GM12891 (cell line): ENCODE measurements at regions not wholly inside any gene's neighbourhood (a gene's known extent, or its start where the extent isn't known, plus 50 kb on each side); places are given as distances from the start of the nearest gene placed in this dataset.
"Not testable (repeated sequence)": the region's sequence is repeated elsewhere in the genome, so short reads cannot be mapped to it uniquely, and the experiment has no call there.

Experiments used
- DNase-seq: peaks from one replicate; pipeline ENCODE4 v3.0.0; 2011; ENCODE audit warnings: low spot score; ENCODE audit not compliant: insufficient read length
- FAIRE-seq: peaks from 2 replicates; lab custom pipeline; 2011; peaks lifted over from hg19 to GRCh38; lab: Jason Lieb, UNC
- PAX5 ChIP-seq: IDR thresholded peaks from 2 replicates; pipeline ENCODE4 v1.6.1; 2011; ENCODE audit warnings: low read length, moderate library complexity, mild to moderate bottlenecking; ENCODE audit not compliant: insufficient read depth, severe bottlenecking
- POLR2A ChIP-seq: IDR thresholded peaks from 2 replicates; pipeline ENCODE4 v1.6.1; 2011; ENCODE audit warnings: low read depth, low read length, control low read depth
- POLR2AphosphoS5 ChIP-seq: IDR thresholded peaks from 2 replicates; pipeline ENCODE4 v1.6.1; 2011; ENCODE audit warnings: low read depth, low read length, control low read depth
- POU2F2 ChIP-seq: IDR thresholded peaks from 2 replicates; pipeline ENCODE4 v1.6.1; 2011; ENCODE audit warnings: low read depth, mild to moderate bottlenecking, control low read depth, low read length, moderate library complexity
- SPI1 ChIP-seq: IDR thresholded peaks from 2 replicates; pipeline ENCODE4 v1.6.1; 2011; ENCODE audit warnings: low read depth, low read length, control low read depth
- TAF1 ChIP-seq: IDR thresholded peaks from 2 replicates; pipeline ENCODE4 v1.6.1; 2011; ENCODE audit warnings: low read depth, low read length, control low read depth

DNA sequence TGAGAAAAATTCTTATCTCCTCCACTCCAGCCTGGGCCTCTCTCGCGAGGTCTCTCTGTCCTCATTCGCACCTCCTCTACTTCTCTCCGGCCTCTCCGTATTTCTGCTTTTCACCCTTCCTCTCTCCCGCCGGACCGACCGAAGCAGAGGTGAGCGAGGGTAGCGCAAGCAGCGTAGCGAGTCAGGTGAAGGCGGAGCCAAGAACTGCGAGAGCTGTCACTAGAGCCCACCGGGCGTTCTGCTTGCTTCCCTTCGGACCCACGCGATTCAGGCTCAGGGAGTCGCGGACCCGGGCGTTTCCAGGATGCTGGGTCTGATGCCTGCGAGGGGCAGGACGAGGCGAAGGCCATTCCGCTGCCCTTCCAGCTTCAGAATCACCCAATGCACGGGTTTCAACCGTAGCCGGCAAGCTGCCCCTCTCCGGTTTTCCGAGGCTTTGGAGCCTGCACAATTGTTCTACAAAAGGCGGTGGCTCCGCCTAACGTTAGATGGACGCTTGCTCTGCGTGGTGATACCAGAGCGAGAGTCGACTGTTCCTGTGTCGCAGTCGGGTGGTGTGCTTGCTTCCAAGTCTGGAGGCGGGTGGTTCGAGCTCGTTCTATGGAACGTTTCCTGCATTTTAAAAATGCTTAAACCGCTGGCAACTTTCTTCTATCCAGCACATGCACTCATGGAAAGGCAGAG, 310.2 kb downstream of the FAM72C start:
- DNase-seq, result no peak
- FAIRE-seq, result no peak
- TF ChIP-seq POU2F2, result no peak
- no peak for TF ChIP-seq TAF1
- no peak for TF ChIP-seq PAX5
- no peak for TF ChIP-seq POLR2A
- no peak for TF ChIP-seq POLR2AphosphoS5
- no peak for TF ChIP-seq SPI1

DNA sequence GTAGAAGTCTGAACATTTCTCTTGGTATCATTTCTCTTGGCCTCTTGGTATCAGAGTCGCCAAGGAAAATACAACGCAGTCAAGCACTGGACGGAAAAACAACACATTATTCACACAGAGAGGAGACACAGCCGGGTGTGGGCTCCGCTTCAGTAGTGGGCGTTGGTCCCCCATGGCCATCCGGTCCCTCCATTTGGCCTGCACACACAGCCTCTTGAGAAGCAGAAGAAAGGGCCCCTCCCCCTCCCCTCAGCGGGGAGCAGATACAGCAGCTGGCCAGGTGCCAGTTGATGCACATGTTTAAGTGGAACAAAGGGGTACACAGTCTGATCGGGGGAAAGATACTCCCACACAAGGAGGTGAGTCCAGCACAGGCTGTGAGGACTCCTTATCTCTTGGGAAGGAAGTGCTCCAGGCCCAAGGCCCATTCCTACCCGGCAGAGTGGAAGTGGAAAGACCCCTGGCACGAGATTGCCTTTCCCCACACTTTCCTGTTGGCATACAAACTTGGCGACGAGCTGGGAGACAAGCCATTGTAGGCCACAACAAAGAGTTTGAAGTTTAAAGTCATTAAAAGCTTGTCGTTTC, 311.3 kb downstream of the FAM72C start:
- DNase-seq (no peak), FAIRE-seq (no peak)
- no peak for TF ChIP-seq POLR2AphosphoS5
- no peak for TF ChIP-seq PAX5
- no peak for TF ChIP-seq TAF1
- no peak for TF ChIP-seq POU2F2
- no peak for TF ChIP-seq SPI1
- TF ChIP-seq POLR2A, result no peak

GRCh38 chr1:143653429-143653802, 318.4 kb downstream of the FAM72C start:
- TF ChIP-seq POLR2A (no peak), SPI1 (no peak), TAF1 (no peak), POLR2AphosphoS5 (no peak), POU2F2 (no peak), PAX5 (no peak)
- no peak for FAIRE-seq
- DNase-seq, result no peak

DNA sequence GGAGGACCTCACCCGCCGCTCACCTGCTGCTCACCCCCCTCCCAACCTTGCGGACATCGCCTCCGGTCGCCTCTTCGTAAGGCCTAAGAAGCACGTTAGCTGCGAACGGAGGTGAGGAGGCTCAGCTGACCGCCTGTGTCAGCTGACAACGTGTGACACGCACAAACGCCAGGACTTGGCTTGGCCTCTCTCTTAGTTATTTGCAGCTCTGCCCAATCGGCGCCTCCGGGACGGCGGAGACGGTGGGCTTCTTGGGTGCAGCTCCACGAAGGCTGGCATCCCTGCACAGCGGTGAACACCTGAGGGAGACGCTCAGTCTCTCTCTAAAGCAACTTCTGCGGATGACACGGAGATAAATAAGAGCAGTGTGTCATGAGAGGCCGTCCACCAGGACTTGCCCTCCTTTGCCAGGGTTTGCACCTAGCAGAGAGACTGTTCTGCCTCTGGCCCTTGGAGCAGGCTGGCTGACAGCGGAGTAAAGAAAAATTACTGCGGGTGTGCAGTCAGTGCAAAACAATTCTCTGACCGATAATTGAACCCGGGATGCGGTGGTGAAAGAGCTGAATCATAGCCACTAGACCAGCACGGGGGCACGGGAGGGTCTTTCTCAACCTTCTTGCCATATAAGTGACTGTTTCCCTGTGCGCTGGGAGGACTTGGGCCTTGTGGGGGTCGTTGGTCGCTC, 318.9 kb downstream of the FAM72C start:
- DNase-seq (no peak), FAIRE-seq (no peak)
- TF ChIP-seq SPI1, result no peak
- TF ChIP-seq POU2F2, result no peak
- no peak for TF ChIP-seq POLR2AphosphoS5

- DNase-seq, result no peak
- TF ChIP-seq TAF1, result no peak
- no peak for TF ChIP-seq POU2F2
- no peak for TF ChIP-seq PAX5
- no peak for TF ChIP-seq POLR2A
- TF ChIP-seq POLR2AphosphoS5, result no peak
- TF ChIP-seq SPI1, result no peak
- FAIRE-seq, result no peak
These were observed 319.6 kb downstream of the FAM72C start for GRCh38 chr1:143652187-143652586.

DNA sequence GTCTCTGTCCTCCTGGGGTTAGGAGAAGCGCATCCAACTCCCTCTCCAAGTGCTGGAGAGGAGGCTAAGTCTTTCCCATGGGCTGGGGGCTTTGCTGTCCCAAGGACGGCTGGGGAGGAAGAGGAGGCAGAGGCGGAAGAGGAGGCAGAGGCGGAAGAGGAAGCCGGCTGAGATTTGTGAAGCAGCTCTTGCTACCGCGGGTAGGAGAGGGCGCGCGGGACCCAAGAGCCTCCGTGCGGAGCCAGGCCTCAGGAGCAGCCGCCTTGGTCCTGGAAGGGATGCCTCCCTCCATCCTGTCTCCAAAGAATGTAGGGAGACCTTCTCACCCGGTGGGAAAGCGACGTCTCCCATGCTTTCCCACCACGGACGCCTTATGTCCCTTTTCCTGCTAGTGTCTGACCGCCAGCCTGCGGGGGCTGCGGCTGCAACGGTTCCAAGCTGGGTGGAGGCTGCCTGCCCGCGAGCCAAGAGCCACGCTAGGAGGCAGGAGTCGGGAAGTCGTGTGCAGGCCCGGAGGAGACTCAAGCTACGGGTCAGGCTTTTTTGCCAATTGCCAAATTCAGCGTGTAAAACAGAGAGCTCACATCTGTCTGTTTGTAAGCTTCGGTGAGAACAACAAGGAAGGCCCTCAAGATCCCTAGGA, 320.3 kb downstream of the FAM72C start:
- no peak for FAIRE-seq
- no peak for TF ChIP-seq POU2F2
- no peak for DNase-seq

DNA sequence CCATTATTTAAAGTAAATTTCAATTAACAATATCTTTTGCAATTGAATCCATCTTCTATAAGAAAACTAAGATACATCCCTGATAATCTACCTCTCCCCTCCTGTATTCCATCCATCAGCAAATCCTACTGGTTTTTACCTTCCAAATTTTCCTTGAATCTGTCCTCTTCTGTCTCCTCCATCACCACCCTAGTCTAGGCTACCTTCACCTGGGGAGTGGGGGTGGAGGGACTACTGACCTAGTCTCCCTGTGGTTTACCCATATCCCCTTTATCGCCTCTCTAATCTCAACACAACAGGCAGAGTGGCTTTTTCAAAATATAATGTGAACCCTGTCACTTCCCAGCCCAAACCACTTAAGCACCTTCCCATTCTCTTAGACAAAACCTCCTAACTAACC, 327.8 kb downstream of the FAM72C start:
- not testable (repeated sequence) for DNase-seq, FAIRE-seq

DNA sequence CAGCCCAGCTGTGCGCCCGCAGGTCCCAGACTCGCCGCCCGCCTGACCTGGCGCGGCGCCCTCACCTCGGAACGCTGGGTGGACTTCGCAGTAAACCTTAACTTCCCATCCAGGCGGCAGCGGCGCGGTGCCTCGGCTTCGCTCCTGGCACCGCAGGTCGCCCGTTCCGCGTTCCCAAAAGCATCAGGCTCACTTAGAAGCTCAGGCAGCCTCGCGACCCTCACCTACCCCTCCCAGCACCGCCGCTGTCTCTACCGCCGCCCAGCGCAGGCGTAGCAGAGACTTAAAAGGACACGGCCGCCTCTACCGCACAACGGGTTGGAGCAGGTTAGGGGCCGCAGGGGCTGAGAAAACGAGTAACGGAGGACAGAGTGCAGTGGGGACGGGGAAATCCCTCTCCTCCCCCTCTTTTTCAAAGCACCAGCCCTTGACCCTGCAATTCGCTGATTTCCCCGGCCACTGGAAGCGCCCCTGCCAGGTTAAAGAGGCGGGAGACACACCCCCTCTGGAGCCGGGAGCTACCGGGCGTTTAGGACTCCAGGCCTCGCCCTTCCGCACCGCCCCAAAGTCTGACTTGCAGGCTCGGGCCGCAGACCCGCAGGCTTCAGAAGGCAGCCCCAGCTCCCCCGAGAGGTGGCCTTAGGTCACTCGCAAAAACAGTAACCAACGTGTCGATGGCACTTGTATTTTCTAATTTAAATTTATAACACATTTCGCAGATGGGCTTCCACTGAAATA, 328.5 kb downstream of the FAM72C start:
- FAIRE-seq (no peak), DNase-seq (no peak)
- TF ChIP-seq POU2F2, result no peak
- TF ChIP-seq TAF1, result no peak
- TF ChIP-seq POLR2AphosphoS5, result no peak
- no peak for TF ChIP-seq SPI1
- no peak for TF ChIP-seq PAX5

GRCh38 chr1:143625886-143626285, 345.9 kb downstream of the FAM72C start:
- TF ChIP-seq TAF1, result no peak
- TF ChIP-seq POLR2AphosphoS5, result no peak
- TF ChIP-seq POU2F2, result no peak
- TF ChIP-seq POLR2A, result no peak
- no peak for TF ChIP-seq SPI1
- TF ChIP-seq PAX5, result no peak
- DNase-seq (no peak), FAIRE-seq (no peak)

DNA sequence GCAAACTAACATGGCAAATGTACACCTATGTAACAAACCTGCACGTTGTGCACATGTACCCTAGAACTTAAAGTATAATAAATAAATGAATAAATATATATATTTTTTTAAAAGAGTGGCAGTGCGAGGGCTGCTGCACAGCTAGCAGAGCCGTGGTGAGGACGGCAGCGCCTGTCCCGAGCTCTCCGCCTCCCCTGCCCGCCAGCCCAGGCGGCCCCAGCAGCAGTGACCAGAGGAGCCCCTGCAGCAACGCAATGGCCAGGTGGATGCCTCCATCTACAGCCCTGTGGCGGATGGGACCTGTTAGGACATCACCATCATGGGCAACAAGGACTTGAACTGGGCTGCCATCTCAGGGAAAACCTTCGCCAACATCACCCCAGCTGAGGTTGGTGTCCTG, 351.9 kb downstream of the FAM72C start:
- DNase-seq, result no peak
- no peak for TF ChIP-seq TAF1
- no peak for TF ChIP-seq POLR2A
- no peak for TF ChIP-seq PAX5
- TF ChIP-seq SPI1, result no peak
- no peak for TF ChIP-seq POLR2AphosphoS5
- TF ChIP-seq POU2F2, result no peak
- FAIRE-seq, result no peak
